Medulla oblongata (tissue), 1 donor: ENCODE measurements at regions not wholly inside any gene's neighbourhood (a gene's known extent, or its start where the extent isn't known, plus 50 kb on each side); places are given as distances from the start of the nearest gene placed in this dataset.

Experiments used
- DNase-seq: peaks from one replicate; pipeline ENCODE4 v3.0.0-alpha.2; 2015; ENCODE audit errors: extremely low spot score

GRCh38 chr14:53462931-53463778 lies 310.0 kb upstream of the DDHD1 start:
- no peak for DNase-seq

GRCh38 chr14:53461858-53462257 lies 308.7 kb upstream of the DDHD1 start:
- DNase-seq, result no peak

GRCh38 chr14:53460544-53460943 lies 307.4 kb upstream of the DDHD1 start:
- DNase-seq, result no peak

- DNase-seq, result no peak
These were observed 305.3 kb upstream of the DDHD1 start for GRCh38 chr14:53458368-53458814.

GRCh38 chr14:53456931-53457330 lies 303.8 kb upstream of the DDHD1 start:
- DNase-seq, result no peak

- no peak for DNase-seq
These were observed 299.0 kb upstream of the DDHD1 start for GRCh38 chr14:53452005-53452673.

GRCh38 chr14:53450871-53451270 lies 297.7 kb upstream of the DDHD1 start:
- no peak for DNase-seq

- no peak for DNase-seq
These were observed 295.6 kb upstream of the DDHD1 start for GRCh38 chr14:53448682-53449081.

- DNase-seq, result no peak
These were observed 291.7 kb upstream of the DDHD1 start for GRCh38 chr14:53444677-53445312.

- DNase-seq, result no peak
These were observed 288.7 kb upstream of the DDHD1 start for GRCh38 chr14:53441789-53442188.

GRCh38 chr14:53437858-53438257 lies 284.7 kb upstream of the DDHD1 start:
- no peak for DNase-seq

- no peak for DNase-seq
These were observed 279.3 kb upstream of the DDHD1 start for GRCh38 chr14:53432378-53432802.

- no peak for DNase-seq
These were observed 277.7 kb upstream of the DDHD1 start for GRCh38 chr14:53430870-53431269.

GRCh38 chr14:53412819-53413675 lies 259.9 kb upstream of the DDHD1 start:
- DNase-seq, result no peak

GRCh38 chr14:53411125-53411524 lies 258.0 kb upstream of the DDHD1 start:
- no peak for DNase-seq

GRCh38 chr14:53409969-53410368 lies 256.8 kb upstream of the DDHD1 start:
- DNase-seq, result no peak

- DNase-seq, result no peak
These were observed 256.2 kb upstream of the DDHD1 start for GRCh38 chr14:53409289-53409688.

- DNase-seq, result no peak
These were observed 255.2 kb upstream of the DDHD1 start for GRCh38 chr14:53408175-53408879.

GRCh38 chr14:53406519-53406918 lies 253.4 kb upstream of the DDHD1 start:
- no peak for DNase-seq

GRCh38 chr14:53401646-53402045 lies 248.5 kb upstream of the DDHD1 start:
- no peak for DNase-seq

- no peak for DNase-seq
These were observed 245.9 kb upstream of the DDHD1 start for GRCh38 chr14:53399057-53399456.
